WTC11 (cell line): ENCODE measurements at regions not wholly inside any gene's neighbourhood (a gene's known extent, or its start where the extent isn't known, plus 50 kb on each side); places are given as distances from the start of the nearest gene placed in this dataset.

Experiments used
- ATAC-seq: fragments of 200-7000 bp; cut with Tn5 transposase; 2 replicates; pipeline ENCODE4 v1.10.0; 2021; ENCODE audit warnings: mild to moderate bottlenecking, moderate library complexity
- CTCF ChIA-PET: fragments of 300-600 bp; sonication (Branson Sonifier 250); formaldehyde crosslinking; loops from one replicate; lab custom pipeline; 2021; ENCODE audit warnings: antibody characterized with exemption; lab: Charles Lee
- POLR2A ChIA-PET: fragments of 350-600 bp; sonication (Branson Sonifier 250); formaldehyde crosslinking; loops from one replicate; lab custom pipeline; 2021; ENCODE audit warnings: antibody characterized with exemption; lab: Charles Lee
- DNase-seq: peaks from one replicate; pipeline ENCODE4 v3.0.0; 2021; ENCODE audit warnings: low spot score
- H3K27ac Mint-ChIP-seq: 2 replicates; pipeline ENCODE4 v1.8.0; 2021; ENCODE audit warnings: mixed read lengths
- H3K27me3 Mint-ChIP-seq: 2 replicates; pipeline ENCODE4 v1.8.0; 2021; ENCODE audit warnings: low read depth, mild to moderate bottlenecking, moderate library complexity, mixed read lengths
- H3K36me3 Mint-ChIP-seq: 2 replicates; pipeline ENCODE4 v1.8.0; 2021; ENCODE audit warnings: mixed read lengths
- H3K4me1 Mint-ChIP-seq: 2 replicates; pipeline ENCODE4 v1.8.0; 2022; ENCODE audit warnings: mixed read lengths
- H3K4me3 Mint-ChIP-seq: 2 replicates; pipeline ENCODE4 v1.8.0; 2021; ENCODE audit warnings: mild to moderate bottlenecking, moderate library complexity, mixed read lengths
- H3K9me3 Mint-ChIP-seq: 2 replicates; pipeline ENCODE4 v1.8.0; 2021; ENCODE audit warnings: mixed read lengths
- ELF4 ChIP-seq: sonication (generic); formaldehyde crosslinking; IDR thresholded peaks from 2 replicates; pipeline ENCODE4 v1.8.1; 2022; ENCODE audit warnings: low read depth, mild to moderate bottlenecking, moderate library complexity, missing genetic modification reagents
- GABPB1 ChIP-seq: sonication (generic); formaldehyde crosslinking; IDR thresholded peaks from 2 replicates; pipeline ENCODE4 v1.8.1; 2023; ENCODE audit warnings: mild to moderate bottlenecking, missing genetic modification reagents
- KAT7 ChIP-seq: sonication (generic); formaldehyde crosslinking; IDR thresholded peaks from 2 replicates; pipeline ENCODE4 v1.8.1; 2023; ENCODE audit warnings: missing genetic modification reagents, mild to moderate bottlenecking, borderline replicate concordance
- MYBL2 ChIP-seq: sonication (generic); formaldehyde crosslinking; IDR thresholded peaks from 2 replicates; pipeline ENCODE4 v1.8.1; 2023; ENCODE audit warnings: mild to moderate bottlenecking, moderate library complexity, missing genetic modification reagents
- NR2C2 ChIP-seq: sonication (generic); formaldehyde crosslinking; IDR thresholded peaks from 2 replicates; pipeline ENCODE4 v1.8.0; 2022; ENCODE audit warnings: mild to moderate bottlenecking, missing genetic modification reagents
- OVOL2 ChIP-seq: fragments of 250-450 bp; sonication (Bioruptor Pico); IDR thresholded peaks from 2 replicates; pipeline ENCODE4 v1.9.0; 2021; ENCODE audit warnings: mild to moderate bottlenecking, borderline replicate concordance
- PRRX2 ChIP-seq: fragments of 250-450 bp; sonication (Bioruptor Pico); IDR thresholded peaks from 2 replicates; pipeline ENCODE4 v1.8.0; 2021; ENCODE audit warnings: mild to moderate bottlenecking
- SMAD3 ChIP-seq: sonication (generic); formaldehyde crosslinking; IDR thresholded peaks from 2 replicates; pipeline ENCODE4 v1.8.0; 2022; ENCODE audit warnings: missing genetic modification reagents, mild to moderate bottlenecking, borderline replicate concordance
- SMAD4 ChIP-seq: sonication (generic); formaldehyde crosslinking; IDR thresholded peaks from 2 replicates; pipeline ENCODE4 v1.8.0; 2022; ENCODE audit warnings: mild to moderate bottlenecking, missing genetic modification reagents
- ZNF232 ChIP-seq: sonication (generic); formaldehyde crosslinking; IDR thresholded peaks from 2 replicates; pipeline ENCODE4 v1.8.0; 2022; ENCODE audit warnings: mild to moderate bottlenecking, missing genetic modification reagents
- TF ChIP-seq, protein P1 (sequence below): sonication (generic); formaldehyde crosslinking; IDR thresholded peaks from 2 replicates; pipeline ENCODE4 v1.8.1; 2022; ENCODE audit warnings: low read depth, missing genetic modification reagents, borderline replicate concordance
- TF ChIP-seq, protein P2 (sequence below): fragments of 250-450 bp; sonication (Bioruptor Pico); IDR thresholded peaks from 2 replicates; pipeline ENCODE4 v1.9.0; 2021; ENCODE audit warnings: mild to moderate bottlenecking
- TF ChIP-seq, protein P3 (sequence below): sonication (generic); formaldehyde crosslinking; IDR thresholded peaks from 2 replicates; pipeline ENCODE4 v1.8.0; 2022; ENCODE audit warnings: mild to moderate bottlenecking, missing genetic modification reagents
- TF ChIP-seq, protein P4 (sequence below): sonication (generic); formaldehyde crosslinking; IDR thresholded peaks from 2 replicates; pipeline ENCODE4 v1.8.0; 2023; ENCODE audit warnings: mild to moderate bottlenecking, missing genetic modification reagents
- TF ChIP-seq, protein P5 (sequence below): sonication (generic); formaldehyde crosslinking; IDR thresholded peaks from 2 replicates; pipeline ENCODE4 v1.8.0; 2022; ENCODE audit warnings: mild to moderate bottlenecking, missing genetic modification reagents
- TF ChIP-seq, protein P6 (sequence below): sonication (generic); formaldehyde crosslinking; IDR thresholded peaks from 2 replicates; pipeline ENCODE4 v1.8.0; 2022; ENCODE audit warnings: mild to moderate bottlenecking, missing genetic modification reagents

DNA sequence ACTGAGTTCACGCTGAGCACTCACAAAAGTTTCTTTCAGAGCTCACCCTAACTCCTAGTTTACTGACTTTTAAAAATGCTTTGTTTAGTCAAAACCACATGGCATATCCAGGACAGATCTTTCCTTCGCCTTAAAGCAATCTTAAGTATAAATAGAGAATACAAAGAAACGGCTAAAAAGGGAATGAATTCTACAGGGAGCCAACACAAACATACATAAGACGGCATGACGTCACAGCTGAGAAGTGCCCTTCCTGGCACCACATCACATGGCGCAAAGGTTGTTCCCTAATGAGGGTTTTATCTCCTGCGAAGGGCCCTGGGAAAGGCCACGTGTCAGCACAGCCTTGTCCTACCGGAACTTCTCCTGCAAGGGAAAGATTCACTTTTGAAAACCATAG is 141.3 kb downstream of the IRX1 start:
- Mint-ChIP-seq H3K9me3 (no peaks in the 10 kb centered on the region), H3K27me3 (no peaks in the 10 kb centered on the region; the same call in 1 of the 2 replicates), H3K36me3 (no peaks in the 10 kb centered on the region), H3K4me1 (peaks cover 9% of the 10 kb centered on the region), H3K27ac (no peak overlapping the region), H3K4me3 (no peak overlapping the region)
- ATAC-seq (no peak), DNase-seq (no peak)
- TF ChIP-seq, protein P1, sequence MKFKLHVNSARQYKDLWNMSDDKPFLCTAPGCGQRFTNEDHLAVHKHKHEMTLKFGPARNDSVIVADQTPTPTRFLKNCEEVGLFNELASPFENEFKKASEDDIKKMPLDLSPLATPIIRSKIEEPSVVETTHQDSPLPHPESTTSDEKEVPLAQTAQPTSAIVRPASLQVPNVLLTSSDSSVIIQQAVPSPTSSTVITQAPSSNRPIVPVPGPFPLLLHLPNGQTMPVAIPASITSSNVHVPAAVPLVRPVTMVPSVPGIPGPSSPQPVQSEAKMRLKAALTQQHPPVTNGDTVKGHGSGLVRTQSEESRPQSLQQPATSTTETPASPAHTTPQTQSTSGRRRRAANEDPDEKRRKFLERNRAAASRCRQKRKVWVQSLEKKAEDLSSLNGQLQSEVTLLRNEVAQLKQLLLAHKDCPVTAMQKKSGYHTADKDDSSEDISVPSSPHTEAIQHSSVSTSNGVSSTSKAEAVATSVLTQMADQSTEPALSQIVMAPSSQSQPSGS (CRISPR knock-in tag) = no peak
- TF ChIP-seq, protein P2, sequence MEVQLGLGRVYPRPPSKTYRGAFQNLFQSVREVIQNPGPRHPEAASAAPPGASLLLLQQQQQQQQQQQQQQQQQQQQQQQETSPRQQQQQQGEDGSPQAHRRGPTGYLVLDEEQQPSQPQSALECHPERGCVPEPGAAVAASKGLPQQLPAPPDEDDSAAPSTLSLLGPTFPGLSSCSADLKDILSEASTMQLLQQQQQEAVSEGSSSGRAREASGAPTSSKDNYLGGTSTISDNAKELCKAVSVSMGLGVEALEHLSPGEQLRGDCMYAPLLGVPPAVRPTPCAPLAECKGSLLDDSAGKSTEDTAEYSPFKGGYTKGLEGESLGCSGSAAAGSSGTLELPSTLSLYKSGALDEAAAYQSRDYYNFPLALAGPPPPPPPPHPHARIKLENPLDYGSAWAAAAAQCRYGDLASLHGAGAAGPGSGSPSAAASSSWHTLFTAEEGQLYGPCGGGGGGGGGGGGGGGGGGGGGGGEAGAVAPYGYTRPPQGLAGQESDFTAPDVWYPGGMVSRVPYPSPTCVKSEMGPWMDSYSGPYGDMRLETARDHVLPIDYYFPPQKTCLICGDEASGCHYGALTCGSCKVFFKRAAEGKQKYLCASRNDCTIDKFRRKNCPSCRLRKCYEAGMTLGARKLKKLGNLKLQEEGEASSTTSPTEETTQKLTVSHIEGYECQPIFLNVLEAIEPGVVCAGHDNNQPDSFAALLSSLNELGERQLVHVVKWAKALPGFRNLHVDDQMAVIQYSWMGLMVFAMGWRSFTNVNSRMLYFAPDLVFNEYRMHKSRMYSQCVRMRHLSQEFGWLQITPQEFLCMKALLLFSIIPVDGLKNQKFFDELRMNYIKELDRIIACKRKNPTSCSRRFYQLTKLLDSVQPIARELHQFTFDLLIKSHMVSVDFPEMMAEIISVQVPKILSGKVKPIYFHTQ (CRISPR knock-in tag) = no peak
- TF ChIP-seq GABPB1 (CRISPR knock-in tag) (no peak), ELF4 (CRISPR knock-in tag) (no peak), PRRX2 (CRISPR knock-in tag) (no peak), SMAD4 (CRISPR knock-in tag) (no peak), MYBL2 (CRISPR knock-in tag) (no peak), KAT7 (CRISPR knock-in tag) (no peak), ZNF232 (no peak), NR2C2 (CRISPR knock-in tag) (no peak), OVOL2 (CRISPR knock-in tag) (no peak)
- TF ChIP-seq, protein P3, sequence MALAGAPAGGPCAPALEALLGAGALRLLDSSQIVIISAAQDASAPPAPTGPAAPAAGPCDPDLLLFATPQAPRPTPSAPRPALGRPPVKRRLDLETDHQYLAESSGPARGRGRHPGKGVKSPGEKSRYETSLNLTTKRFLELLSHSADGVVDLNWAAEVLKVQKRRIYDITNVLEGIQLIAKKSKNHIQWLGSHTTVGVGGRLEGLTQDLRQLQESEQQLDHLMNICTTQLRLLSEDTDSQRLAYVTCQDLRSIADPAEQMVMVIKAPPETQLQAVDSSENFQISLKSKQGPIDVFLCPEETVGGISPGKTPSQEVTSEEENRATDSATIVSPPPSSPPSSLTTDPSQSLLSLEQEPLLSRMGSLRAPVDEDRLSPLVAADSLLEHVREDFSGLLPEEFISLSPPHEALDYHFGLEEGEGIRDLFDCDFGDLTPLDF (CRISPR knock-in tag) = no peak
- TF ChIP-seq, protein P4, sequence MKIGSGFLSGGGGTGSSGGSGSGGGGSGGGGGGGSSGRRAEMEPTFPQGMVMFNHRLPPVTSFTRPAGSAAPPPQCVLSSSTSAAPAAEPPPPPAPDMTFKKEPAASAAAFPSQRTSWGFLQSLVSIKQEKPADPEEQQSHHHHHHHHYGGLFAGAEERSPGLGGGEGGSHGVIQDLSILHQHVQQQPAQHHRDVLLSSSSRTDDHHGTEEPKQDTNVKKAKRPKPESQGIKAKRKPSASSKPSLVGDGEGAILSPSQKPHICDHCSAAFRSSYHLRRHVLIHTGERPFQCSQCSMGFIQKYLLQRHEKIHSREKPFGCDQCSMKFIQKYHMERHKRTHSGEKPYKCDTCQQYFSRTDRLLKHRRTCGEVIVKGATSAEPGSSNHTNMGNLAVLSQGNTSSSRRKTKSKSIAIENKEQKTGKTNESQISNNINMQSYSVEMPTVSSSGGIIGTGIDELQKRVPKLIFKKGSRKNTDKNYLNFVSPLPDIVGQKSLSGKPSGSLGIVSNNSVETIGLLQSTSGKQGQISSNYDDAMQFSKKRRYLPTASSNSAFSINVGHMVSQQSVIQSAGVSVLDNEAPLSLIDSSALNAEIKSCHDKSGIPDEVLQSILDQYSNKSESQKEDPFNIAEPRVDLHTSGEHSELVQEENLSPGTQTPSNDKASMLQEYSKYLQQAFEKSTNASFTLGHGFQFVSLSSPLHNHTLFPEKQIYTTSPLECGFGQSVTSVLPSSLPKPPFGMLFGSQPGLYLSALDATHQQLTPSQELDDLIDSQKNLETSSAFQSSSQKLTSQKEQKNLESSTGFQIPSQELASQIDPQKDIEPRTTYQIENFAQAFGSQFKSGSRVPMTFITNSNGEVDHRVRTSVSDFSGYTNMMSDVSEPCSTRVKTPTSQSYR (CRISPR knock-in tag) = no peak
- ChIA-PET CTCF (no interaction called here), POLR2A (no interaction called here)

DNA sequence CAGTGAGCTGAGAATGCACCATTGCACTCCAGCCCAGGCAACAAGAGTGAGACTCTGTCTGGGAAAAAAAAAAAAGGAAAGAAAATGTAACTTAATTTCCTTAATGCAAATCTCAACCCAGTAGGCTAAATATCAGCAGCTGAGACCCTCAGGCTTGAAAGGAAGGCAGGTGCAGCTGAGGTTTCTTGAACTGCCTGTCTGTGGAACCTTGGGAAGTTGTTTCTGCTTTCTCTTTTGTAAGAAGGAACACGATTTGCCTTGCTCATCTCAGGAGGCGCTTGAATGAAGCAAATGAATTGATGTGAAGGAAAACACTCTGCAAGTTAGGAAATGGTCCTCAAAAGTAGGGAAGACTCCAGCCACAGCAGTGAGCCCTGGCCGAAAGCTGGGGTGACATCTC is 143.3 kb downstream of the IRX1 start:
- peaks cover 9% of the 10 kb centered on the region for H3K4me1 Mint-ChIP-seq
- CTCF ChIA-PET = interaction anchor here (1.2 kb wide), 1 partner anchor 136 kb away, joined by 3 read pairs; no protein-coding TSS in a partner anchor
- ATAC-seq (no peak), DNase-seq (no peak)
- no peak overlapping the region for H3K4me3 Mint-ChIP-seq
- peaks cover 3% of the 10 kb centered on the region for H3K9me3 Mint-ChIP-seq
- no peaks in the 10 kb centered on the region for H3K36me3 Mint-ChIP-seq
- no peaks in the 10 kb centered on the region for H3K27me3 Mint-ChIP-seq
- POLR2A ChIA-PET = interaction anchor here (0.6 kb wide), 1 partner anchor 1222 kb away, joined by 3 read pairs; no protein-coding TSS in a partner anchor
- TF ChIP-seq MYBL2 (CRISPR knock-in tag) (no peak), SMAD3 (CRISPR knock-in tag) (no peak)
- TF ChIP-seq, protein P5, sequence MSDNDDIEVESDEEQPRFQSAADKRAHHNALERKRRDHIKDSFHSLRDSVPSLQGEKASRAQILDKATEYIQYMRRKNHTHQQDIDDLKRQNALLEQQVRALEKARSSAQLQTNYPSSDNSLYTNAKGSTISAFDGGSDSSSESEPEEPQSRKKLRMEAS (CRISPR knock-in tag) = no peak
- TF ChIP-seq, protein P6, sequence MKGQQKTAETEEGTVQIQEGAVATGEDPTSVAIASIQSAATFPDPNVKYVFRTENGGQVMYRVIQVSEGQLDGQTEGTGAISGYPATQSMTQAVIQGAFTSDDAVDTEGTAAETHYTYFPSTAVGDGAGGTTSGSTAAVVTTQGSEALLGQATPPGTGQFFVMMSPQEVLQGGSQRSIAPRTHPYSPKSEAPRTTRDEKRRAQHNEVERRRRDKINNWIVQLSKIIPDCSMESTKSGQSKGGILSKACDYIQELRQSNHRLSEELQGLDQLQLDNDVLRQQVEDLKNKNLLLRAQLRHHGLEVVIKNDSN = no peak
- TF ChIP-seq, all 79 proteins: peak for 0
- no peak overlapping the region for H3K27ac Mint-ChIP-seq
